Neuronal stem cell (in vitro differentiated cells): ENCODE measurements at regions not wholly inside any gene's neighbourhood (a gene's known extent, or its start where the extent isn't known, plus 50 kb on each side); places are given as distances from the start of the nearest gene placed in this dataset.
A peak's percentile ranks its signal among the peaks of the same experiment; 100 is the strongest.

Source experiments
- DNase-seq: peaks from one replicate; pipeline ENCODE4 v3.0.0-alpha.2; 2013; ENCODE audit warnings: low spot score
- H2AFZ ChIP-seq: one replicate; pipeline ENCODE4 v1.6.1; 2013; ENCODE audit warnings: mild to moderate bottlenecking, low read length, inconsistent platforms
- H2AK5ac ChIP-seq: 2 replicates; pipeline ENCODE4 v1.6.1; 2013; ENCODE audit warnings: low read depth, mild to moderate bottlenecking, inconsistent platforms, low read length, moderate library complexity, mixed read lengths
- H2BK120ac ChIP-seq: 2 replicates; pipeline ENCODE4 v1.6.1; 2013; ENCODE audit warnings: low read depth, mild to moderate bottlenecking, inconsistent platforms, low read length, moderate library complexity, mixed read lengths
- H2BK12ac ChIP-seq: one replicate; pipeline ENCODE4 v1.6.1; 2013; ENCODE audit warnings: low read length, inconsistent platforms
- H2BK15ac ChIP-seq: 2 replicates; pipeline ENCODE4 v1.6.1; 2013; ENCODE audit warnings: mild to moderate bottlenecking, low read length, inconsistent platforms, mixed read lengths
- H2BK5ac ChIP-seq: one replicate; pipeline ENCODE4 v1.6.1; 2013; ENCODE audit warnings: inconsistent platforms, mild to moderate bottlenecking, low read length, moderate library complexity
- H3K14ac ChIP-seq: one replicate; pipeline ENCODE4 v1.6.1; 2013; ENCODE audit warnings: low read length, inconsistent platforms
- H3K18ac ChIP-seq: 2 replicates; pipeline ENCODE4 v1.6.1; 2013; ENCODE audit warnings: low read length, inconsistent platforms
- H3K23ac ChIP-seq: 2 replicates; pipeline ENCODE4 v1.6.1; 2013; ENCODE audit warnings: low read depth, mild to moderate bottlenecking, mixed read lengths, low read length, inconsistent platforms; ENCODE audit not compliant: poor library complexity
- H3K27ac ChIP-seq: replicated peaks from 3 replicates; pipeline ENCODE4 v1.5.1; 2013; ENCODE audit warnings: low read length, inconsistent platforms
- H3K27me3 ChIP-seq, 3 experiments: 2 replicates each; pipeline ENCODE4 v1.6.1; 2013; ENCODE audit warnings: low read length in 3 of 3, mild to moderate bottlenecking in 2 of 3, inconsistent platforms in 1 of 3, low read depth in 1 of 3, mixed read lengths in 1 of 3, moderate library complexity in 1 of 3; ENCODE audit not compliant: control insufficient read depth in 3 of 3, insufficient read depth in 3 of 3
- H3K36me3 ChIP-seq, 2 donors: replicated peaks in 1 of 2; 2 replicates each; pipeline ENCODE4 v1.6.1; 2013; ENCODE audit warnings: low read length in 2 of 2; ENCODE audit not compliant: control insufficient read depth in 2 of 2, insufficient read depth in 2 of 2
- H3K4ac ChIP-seq: 2 replicates; pipeline ENCODE4 v1.6.1; 2013; ENCODE audit warnings: inconsistent platforms, mild to moderate bottlenecking, low read length, moderate library complexity
- H3K4me1 ChIP-seq, 2 donors: 1 replicate in 1 of 2; 2 replicates in 1 of 2; pipeline ENCODE4 v1.6.1; 2013; ENCODE audit warnings: low read length in 2 of 2, low read depth in 1 of 2; ENCODE audit not compliant: control insufficient read depth in 2 of 2, insufficient read depth in 1 of 2
- H3K4me2 ChIP-seq: one replicate; pipeline ENCODE4 v1.6.1; 2013; ENCODE audit warnings: mild to moderate bottlenecking, low read length, inconsistent platforms; ENCODE audit not compliant: insufficient read depth, poor library complexity, severe bottlenecking
- H3K4me3 ChIP-seq, 2 donors: 2 replicates each; pipeline ENCODE4 v1.5.1; 2013; ENCODE audit warnings: low read length in 2 of 2, mild to moderate bottlenecking in 2 of 2, inconsistent platforms in 1 of 2, moderate library complexity in 1 of 2
- H3K79me1 ChIP-seq: one replicate; pipeline ENCODE4 v1.6.1; 2013; ENCODE audit warnings: low read depth, mild to moderate bottlenecking, inconsistent platforms, low read length, moderate library complexity
- H3K9ac ChIP-seq: one replicate; pipeline ENCODE4 v1.6.1; 2013; ENCODE audit warnings: mild to moderate bottlenecking, low read depth, low read length, inconsistent platforms; ENCODE audit not compliant: poor library complexity
- H3K9me3 ChIP-seq, 2 donors: replicated peaks in 1 of 2; 2 replicates each; pipeline versions ENCODE3 to v1.6.1; 2013; ENCODE audit warnings: low read length in 2 of 2, mild to moderate bottlenecking in 2 of 2, inconsistent platforms in 1 of 2, low read depth in 1 of 2, mixed read lengths in 1 of 2, moderate library complexity in 1 of 2; ENCODE audit not compliant: control insufficient read depth in 2 of 2, insufficient read depth in 1 of 2
- H4K8ac ChIP-seq: one replicate; pipeline ENCODE4 v1.6.1; 2013; ENCODE audit warnings: low read depth, mild to moderate bottlenecking, inconsistent platforms, low read length, moderate library complexity
- H4K91ac ChIP-seq: one replicate; pipeline ENCODE4 v1.6.1; 2013; ENCODE audit warnings: low read length, low read depth, mild to moderate bottlenecking, inconsistent platforms; ENCODE audit not compliant: poor library complexity
- WGBS, 2 donors: extraction: QIAGEN DNeasy Blood & Tissue Kit; methylation state at CpG; one replicate each; pipeline ENCODE4 v1.1.7; 2013; ENCODE audit warnings: missing lambda C conversion rate in 2 of 2, mixed read lengths in 1 of 2; ENCODE audit not compliant: insufficient read length in 2 of 2, insufficient replicate concordance in 1 of 2; ENCODE audit errors: extremely low coverage in 2 of 2; 5-methylcytosine and 5-hydroxymethylcytosine counted together

DNA sequence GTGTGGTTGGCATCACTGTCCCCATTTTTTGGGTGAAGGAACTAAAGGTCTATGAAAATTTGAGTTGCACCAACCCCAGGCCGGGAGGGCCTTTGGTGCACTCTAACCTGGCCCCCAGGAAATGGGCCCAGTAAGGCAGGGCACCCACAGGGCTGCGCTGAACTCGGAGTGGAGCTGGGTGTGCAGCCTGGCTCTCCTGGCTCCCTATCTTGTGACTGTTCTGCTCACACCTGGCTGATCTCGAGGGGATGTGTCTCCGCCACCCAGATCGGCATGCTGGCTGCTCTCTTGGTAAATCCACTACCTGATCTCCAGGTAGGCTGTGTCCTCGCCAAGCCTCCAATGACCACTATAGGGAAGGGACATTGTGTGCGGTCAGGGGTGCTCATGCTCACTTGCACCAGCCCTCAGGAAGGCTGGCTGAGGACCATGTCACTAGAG is 259.8 kb downstream of the NSG2 start:
- H2BK120ac ChIP-seq, result no peak overlapping the region
- H2BK15ac ChIP-seq, result peak overlapping the region; percentile 7
- no peak overlapping the region for H3K4me2 ChIP-seq
- H3K4me1 ChIP-seq, result peaks cover 0 to 25% of the 10 kb centered on the region in 2 donors
- no peak for DNase-seq
- H3K9ac ChIP-seq, result no peak overlapping the region
- H3K79me1 ChIP-seq, result no peaks in the 10 kb centered on the region
- H2BK12ac ChIP-seq, result no peak overlapping the region
- H3K4me3 ChIP-seq, result no peak overlapping the region
- no peak overlapping the region for H3K4ac ChIP-seq
- no peak overlapping the region for H3K27ac ChIP-seq
- no peaks in the 10 kb centered on the region for H3K36me3 ChIP-seq
- peak overlapping the region; percentile 27 for H3K23ac ChIP-seq
- H3K14ac ChIP-seq, result no peak overlapping the region
- H3K18ac ChIP-seq, result peak overlapping the region; percentile 73
- no peak overlapping the region for H4K91ac ChIP-seq
- no CpG with 5 or more reads among the region's 8 CpGs for WGBS, 2 donors
- H4K8ac ChIP-seq, result no peak overlapping the region
- no peak overlapping the region for H2BK5ac ChIP-seq
- H3K27me3 ChIP-seq, result no peaks in the 10 kb centered on the region
- peak overlapping the region; percentile 32 for H2AK5ac ChIP-seq
- no peaks in the 10 kb centered on the region for H3K9me3 ChIP-seq
- H2AFZ ChIP-seq, result no peak overlapping the region

DNA sequence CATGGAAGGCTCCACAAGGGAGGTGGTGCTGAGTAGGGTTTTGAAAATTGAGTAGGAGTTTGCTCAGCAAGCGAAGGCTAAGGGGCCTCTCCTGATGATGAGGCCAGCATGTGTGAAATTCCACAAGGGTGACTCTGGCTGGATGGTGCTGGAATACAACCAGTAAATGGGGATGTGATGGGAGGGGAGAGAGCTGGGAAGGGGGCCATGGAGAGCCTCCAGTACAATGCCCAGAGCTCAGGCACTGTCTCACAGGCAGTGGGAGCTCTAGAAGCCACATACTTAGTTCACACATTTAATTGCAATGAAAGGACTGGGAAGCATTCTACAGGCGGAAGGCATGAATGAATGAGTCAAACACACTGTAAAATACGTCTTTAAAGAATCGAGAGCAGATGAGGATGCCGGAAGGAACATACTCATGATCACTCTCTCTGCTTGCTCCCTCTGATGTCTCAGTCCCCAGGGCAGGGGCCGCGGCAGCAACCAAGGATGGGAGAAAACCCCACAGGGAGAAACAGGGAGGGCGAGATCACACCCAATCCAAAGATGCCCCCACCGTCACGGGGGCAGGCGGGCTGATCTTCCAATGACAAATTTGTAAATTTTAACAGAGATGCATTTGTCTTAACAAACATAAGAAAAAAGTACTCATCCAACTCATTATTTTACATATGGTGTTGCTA is 261.0 kb downstream of the NSG2 start:
- Histone ChIP-seq H3K14ac (no peak overlapping the region), H3K4me3 (no peak overlapping the region), H2AK5ac (no peak overlapping the region), H3K27me3 (peaks cover 0 to 2% (median 0%) of the 10 kb centered on the region in 3 experiments), H3K4me2 (no peak overlapping the region), H2BK5ac (no peak overlapping the region), H4K91ac (no peak overlapping the region), H3K18ac (no peak overlapping the region), H2BK15ac (no peak overlapping the region), H2AFZ (no peak overlapping the region), H3K23ac (no peak overlapping the region), H3K4ac (no peak overlapping the region), H3K79me1 (no peaks in the 10 kb centered on the region), H3K9ac (no peak overlapping the region), H3K9me3 (no peaks in the 10 kb centered on the region), H4K8ac (no peak overlapping the region), H2BK12ac (no peak overlapping the region), H3K27ac (no peak overlapping the region), H2BK120ac (no peak overlapping the region), H3K4me1 (peaks cover 0 to 16% of the 10 kb centered on the region in 2 donors), H3K36me3 (no peaks in the 10 kb centered on the region)
- WGBS, 2 donors, result no CpG with 5 or more reads among the region's 11 CpGs
- DNase-seq, result no peak

DNA sequence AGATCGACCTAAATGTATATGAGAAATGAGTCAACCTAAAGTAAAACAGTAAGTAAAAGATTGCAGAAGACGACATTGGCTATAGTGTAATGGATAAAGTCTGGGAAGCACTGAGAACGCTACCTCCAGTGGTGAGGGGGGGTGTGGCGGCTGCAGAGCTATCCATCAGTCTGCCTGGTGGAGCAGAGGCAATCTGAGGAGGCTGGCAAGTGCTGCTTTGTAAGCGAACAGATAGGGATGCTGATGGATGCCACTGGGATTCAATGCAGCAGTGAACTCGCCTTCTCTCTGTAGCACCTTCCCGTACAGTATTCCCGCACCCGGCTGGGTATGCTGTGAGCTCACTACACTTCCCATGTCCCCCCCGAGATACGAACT is 261.5 kb downstream of the NSG2 start:
- no peaks in the 10 kb centered on the region for H3K79me1 ChIP-seq
- H3K27me3 ChIP-seq, result peaks cover 0 to 3% (median 0%) of the 10 kb centered on the region in 3 experiments
- H2BK120ac ChIP-seq, result no peak overlapping the region
- H2AK5ac ChIP-seq, result no peak overlapping the region
- no CpG with 5 or more reads among the region's 11 CpGs for WGBS, 2 donors
- H3K9me3 ChIP-seq, result no peaks in the 10 kb centered on the region
- H2BK5ac ChIP-seq, result no peak overlapping the region
- H4K91ac ChIP-seq, result no peak overlapping the region
- H3K4me1 ChIP-seq, result peaks cover 0 to 15% of the 10 kb centered on the region in 2 donors
- no peak overlapping the region for H3K23ac ChIP-seq
- H3K9ac ChIP-seq, result no peak overlapping the region
- H4K8ac ChIP-seq, result no peak overlapping the region
- H3K4me2 ChIP-seq, result no peak overlapping the region
- H3K36me3 ChIP-seq, result no peaks in the 10 kb centered on the region
- no peak overlapping the region for H3K18ac ChIP-seq
- no peak overlapping the region for H2BK15ac ChIP-seq
- no peak for DNase-seq
- H3K14ac ChIP-seq, result no peak overlapping the region
- H3K4me3 ChIP-seq, result no peak overlapping the region
- H3K27ac ChIP-seq, result no peak overlapping the region
- no peak overlapping the region for H2AFZ ChIP-seq
- no peak overlapping the region for H2BK12ac ChIP-seq
- no peak overlapping the region for H3K4ac ChIP-seq

DNA sequence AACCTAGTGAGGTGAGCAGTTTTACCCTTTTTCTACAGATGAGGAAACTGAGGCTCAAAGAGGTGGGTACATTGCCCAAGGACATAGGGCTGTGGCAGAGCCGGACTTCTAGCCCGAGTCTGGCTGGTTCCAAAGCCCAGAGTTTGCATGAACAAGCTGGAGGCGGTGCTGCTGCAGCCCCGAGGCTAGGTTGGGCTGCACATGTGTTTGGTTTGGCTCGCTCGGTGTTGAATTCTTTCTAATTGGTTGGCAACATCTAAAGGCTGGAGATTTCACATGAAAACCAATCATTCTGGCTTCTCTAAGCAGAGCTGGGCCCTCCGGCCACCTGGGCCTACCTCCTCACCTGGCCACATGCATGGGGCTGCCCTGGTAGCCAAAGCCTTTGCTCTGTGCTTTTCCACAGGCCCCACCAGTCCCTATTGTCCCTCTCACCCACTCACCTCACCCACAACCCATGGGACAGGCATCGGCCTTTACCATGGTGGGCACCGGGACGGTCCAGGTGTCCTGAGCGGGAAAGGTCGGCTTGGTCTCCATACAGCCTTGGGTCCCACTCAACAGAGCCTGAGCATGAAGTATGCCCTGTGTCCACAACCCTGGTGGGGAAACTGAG is 262.3 kb downstream of the NSG2 start:
- H3K4me3 ChIP-seq, result no peak overlapping the region
- H2BK120ac ChIP-seq, result no peak overlapping the region
- H3K18ac ChIP-seq, result no peak overlapping the region
- no CpG with 5 or more reads among the region's 12 CpGs for WGBS, 2 donors
- no peak overlapping the region for H2BK12ac ChIP-seq
- no peak for DNase-seq
- H2BK15ac ChIP-seq, result no peak overlapping the region
- peaks cover 0 to 7% (median 0%) of the 10 kb centered on the region in 3 experiments for H3K27me3 ChIP-seq
- no peak overlapping the region for H4K91ac ChIP-seq
- no peak overlapping the region for H2AK5ac ChIP-seq
- no peaks in the 10 kb centered on the region for H3K9me3 ChIP-seq
- H3K27ac ChIP-seq, result no peak overlapping the region
- no peak overlapping the region for H2AFZ ChIP-seq
- no peak overlapping the region for H4K8ac ChIP-seq
- H3K4ac ChIP-seq, result no peak overlapping the region
- no peak overlapping the region for H3K23ac ChIP-seq
- H3K9ac ChIP-seq, result no peak overlapping the region
- no peaks in the 10 kb centered on the region for H3K79me1 ChIP-seq
- no peaks in the 10 kb centered on the region for H3K36me3 ChIP-seq
- H3K14ac ChIP-seq, result no peak overlapping the region
- no peak overlapping the region for H3K4me2 ChIP-seq
- peaks cover 0 to 17% of the 10 kb centered on the region in 2 donors for H3K4me1 ChIP-seq
- no peak overlapping the region for H2BK5ac ChIP-seq
